HUDEP-2 (cell line): ENCODE measurements at regions not wholly inside any gene's neighbourhood (a gene's known extent, or its start where the extent isn't known, plus 50 kb on each side); places are given as distances from the start of the nearest gene placed in this dataset.

Experiments
- DNase-seq, 76 experiments: peaks; one replicate each; lab custom pipeline; 2025; ENCODE audit not compliant: unreplicated experiment in 76 of 76; lab: John Stamatoyannopoulos, UW

- DNase-seq, result no peak
Measured at GRCh38 chr4:85244638-85245037, 230.3 kb upstream of the ARHGAP24 start.

DNA sequence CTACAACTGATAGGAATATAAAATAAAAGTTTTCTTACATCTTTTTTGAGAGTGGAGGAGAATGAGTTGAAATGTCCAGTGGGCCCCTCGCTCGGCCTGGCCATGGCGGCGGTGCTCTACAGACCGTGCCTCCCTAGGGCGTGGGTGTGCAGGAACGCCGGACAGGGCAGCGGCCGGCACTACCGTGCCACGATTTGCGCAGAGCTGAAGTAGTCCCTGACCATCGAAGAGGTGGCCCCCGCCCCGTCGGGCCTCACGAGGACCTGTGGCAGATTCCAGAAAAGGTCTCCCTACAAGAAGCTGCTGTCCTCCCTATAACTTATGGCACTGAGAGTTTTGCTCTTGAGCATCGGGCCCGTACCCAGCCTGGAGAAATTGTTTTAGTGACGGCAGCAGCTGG is 228.9 kb upstream of the ARHGAP24 start:
- DNase-seq, result no peak

- DNase-seq, result no peak
Measured at GRCh38 chr4:85250852-85251251, 224.1 kb upstream of the ARHGAP24 start.

DNA sequence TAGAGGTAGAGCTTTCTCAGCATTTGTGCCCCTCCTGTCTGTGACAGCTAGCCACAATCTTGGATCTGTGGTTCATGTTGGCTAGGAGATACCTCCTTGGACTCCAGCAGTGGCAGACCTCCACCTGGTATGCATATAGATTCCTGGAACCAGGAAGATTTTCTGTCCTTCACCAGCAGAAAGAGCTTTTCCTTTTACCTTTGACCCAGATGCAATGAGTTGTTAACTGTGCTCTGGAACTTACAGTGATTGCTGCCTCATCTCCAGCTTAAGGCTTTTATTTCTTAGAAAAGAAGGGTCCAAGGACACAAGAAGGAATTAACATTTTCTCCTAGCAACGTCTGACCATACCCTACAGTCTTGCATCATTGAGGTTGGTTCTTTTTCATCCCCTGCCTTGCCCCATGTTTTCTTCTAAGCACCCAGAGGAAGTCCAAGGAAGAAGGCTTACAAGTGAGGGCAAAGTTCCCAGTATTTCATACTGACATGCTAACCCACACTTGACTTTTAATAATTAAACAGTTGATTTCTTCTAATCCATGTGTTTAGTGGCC is 217.1 kb upstream of the ARHGAP24 start:
- DNase-seq, result no peak

DNA sequence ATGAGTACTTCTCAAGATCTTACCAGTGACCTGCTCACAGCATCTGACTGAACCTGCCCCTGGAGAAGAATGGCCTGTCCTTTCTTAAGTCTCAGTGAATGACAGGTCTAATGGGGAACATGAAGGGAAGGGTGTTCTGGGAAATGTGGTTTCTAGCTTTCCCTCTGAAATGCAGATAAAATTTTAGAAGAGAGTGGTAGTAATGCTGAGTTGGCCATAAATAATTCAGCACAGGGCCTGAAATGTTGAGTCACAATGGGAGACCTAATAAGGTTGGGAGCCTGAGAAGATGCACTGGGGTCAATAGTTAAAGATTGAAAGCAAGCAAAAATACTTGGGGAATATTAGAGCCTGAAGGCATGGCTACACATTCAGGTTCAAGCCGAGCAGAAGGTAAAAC is 214.9 kb upstream of the ARHGAP24 start:
- DNase-seq, result no peak

GRCh38 chr4:85265234-85265633 is 209.7 kb upstream of the ARHGAP24 start:
- no peak for DNase-seq

- no peak for DNase-seq
Measured at GRCh38 chr4:85268188-85268587, 206.8 kb upstream of the ARHGAP24 start.

DNA sequence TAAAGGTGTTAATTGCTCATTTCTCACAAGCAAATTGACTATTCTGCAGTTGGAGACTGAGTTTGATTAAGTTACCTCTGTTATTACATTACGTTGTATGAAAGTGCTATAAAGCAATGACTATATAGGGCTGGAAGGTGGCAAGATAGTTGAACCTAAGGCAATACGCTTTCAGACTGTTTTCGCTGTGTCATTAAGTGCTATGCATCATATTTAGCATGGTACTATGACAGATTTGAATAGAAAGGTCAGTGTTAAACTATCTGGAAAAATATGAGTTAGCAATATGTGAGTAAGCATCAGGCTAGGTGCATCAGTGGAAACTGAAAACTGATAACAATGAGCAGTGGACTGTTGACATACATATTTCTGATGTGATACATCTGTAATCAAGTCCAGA is 206.0 kb upstream of the ARHGAP24 start:
- no peak for DNase-seq

DNA sequence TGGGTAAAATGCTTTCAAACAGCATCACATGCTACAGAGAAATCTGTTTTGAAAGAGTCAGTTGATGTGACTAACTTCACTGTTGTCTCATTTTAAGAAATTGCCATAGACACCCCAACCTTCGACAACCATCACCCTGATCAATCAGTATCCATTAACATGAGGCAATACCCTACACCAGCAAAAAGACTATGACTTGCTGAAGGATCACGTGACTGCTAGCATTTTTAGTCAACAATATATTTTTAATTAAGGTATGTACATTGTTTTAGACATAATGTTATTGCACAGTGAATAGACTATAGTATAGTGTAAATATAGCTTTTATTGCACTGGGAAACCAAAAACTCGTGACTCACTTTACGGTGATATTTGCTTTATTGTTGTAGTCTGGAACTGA is 200.0 kb upstream of the ARHGAP24 start:
- DNase-seq, result no peak

GRCh38 chr4:85280963-85281362 is 194.0 kb upstream of the ARHGAP24 start:
- no peak for DNase-seq

DNA sequence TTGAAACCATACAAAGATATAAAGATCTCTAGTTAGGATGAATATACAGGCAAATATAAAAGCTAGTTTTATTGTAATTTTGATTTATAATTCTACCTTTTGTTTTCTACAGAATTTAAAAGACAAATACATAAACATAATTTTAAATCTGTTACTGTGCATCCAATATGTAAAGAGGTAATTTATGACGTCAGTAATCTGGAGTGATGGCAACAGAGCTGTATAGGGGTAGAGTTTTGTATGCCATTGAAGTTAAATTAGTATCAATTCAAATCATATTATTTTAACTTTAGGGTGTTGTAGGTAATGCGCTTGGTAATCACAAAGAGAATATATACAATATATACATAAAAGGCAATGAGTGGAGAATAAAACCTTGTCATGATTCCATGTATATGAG is 183.7 kb upstream of the ARHGAP24 start:
- DNase-seq, result no peak

GRCh38 chr4:85298037-85298436 is 176.9 kb upstream of the ARHGAP24 start:
- no peak for DNase-seq

GRCh38 chr4:85302193-85302736 is 172.7 kb upstream of the ARHGAP24 start:
- DNase-seq, result no peak

GRCh38 chr4:85302756-85303155 is 172.2 kb upstream of the ARHGAP24 start:
- DNase-seq, result no peak

DNA sequence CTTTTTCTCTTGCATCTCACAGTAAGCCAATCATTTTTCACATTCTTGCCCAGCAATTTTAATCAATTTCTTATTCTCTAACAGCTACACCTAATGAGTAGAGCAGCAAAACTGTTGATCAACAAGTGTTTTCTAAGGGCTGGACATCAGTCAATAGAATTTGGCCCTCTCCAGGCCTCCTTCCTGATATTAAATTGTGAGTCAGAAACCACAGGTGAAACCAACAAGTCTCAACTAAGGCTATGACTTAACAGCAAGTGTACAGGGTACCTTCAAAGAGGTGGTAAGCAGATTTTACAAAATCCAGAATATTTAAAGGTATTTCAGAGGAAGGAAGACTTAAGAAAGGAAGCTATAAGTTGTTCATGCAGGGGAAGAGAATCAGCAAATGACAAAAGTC is 156.5 kb upstream of the ARHGAP24 start:
- DNase-seq, result no peak

DNA sequence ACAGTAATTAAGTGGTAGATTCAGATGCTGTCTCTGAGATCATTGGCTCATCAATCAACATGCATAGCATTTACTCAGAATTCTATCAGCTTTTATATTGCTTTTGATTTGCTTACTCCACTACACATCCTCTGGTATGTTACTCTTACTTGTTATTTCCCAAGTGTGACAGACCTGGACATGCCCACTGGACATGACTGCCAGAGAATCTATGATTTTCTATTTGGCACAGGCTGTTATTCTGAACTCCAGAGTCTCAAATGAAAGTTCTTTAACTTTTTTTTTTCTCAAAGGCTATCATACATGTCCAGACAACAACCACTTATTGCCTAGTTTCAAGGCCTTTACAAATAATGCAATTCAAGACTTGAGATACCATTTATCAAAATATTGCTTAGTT is 116.1 kb upstream of the ARHGAP24 start:
- no peak for DNase-seq

DNA sequence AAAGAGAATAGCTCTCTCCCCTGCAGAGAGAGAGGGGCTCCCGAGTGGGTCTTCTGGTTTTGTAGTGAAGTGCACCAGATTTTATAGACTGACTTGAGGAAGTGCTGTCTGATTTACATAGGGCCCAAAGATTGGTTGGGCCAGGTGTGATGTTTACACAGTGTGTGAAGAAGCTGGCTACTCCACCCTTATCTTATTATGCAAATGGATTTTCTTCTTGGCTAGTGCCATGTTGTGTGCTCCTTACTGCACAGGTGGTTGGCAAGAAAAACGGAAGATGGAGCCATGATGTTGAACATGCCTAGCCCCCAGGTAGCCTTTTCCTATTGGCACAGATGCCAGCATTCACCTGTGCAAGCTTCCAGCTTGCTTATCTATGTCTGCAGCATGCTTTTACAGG is 112.4 kb upstream of the ARHGAP24 start:
- no peak for DNase-seq

DNA sequence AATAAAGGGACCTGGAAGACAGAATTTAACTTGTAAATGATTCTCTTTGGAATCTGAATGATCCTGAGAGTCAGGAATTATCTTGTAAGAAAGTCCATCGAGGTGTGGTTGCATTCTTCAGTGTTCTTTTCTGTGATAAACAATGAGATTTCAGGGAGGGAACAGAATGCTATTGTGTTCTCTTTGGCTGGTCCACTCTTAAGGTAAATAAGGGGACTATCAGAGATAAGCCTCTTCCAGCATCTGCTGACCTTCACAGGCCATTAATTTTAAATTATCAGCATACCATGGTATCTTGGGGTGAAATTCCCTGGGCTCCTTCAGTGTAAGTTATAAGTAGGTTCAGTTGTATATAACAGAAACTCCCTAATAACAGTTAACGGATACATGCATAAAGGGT is 107.1 kb upstream of the ARHGAP24 start:
- no peak for DNase-seq

- DNase-seq, result no peak
Measured at GRCh38 chr4:85368240-85368639, 106.7 kb upstream of the ARHGAP24 start.

DNA sequence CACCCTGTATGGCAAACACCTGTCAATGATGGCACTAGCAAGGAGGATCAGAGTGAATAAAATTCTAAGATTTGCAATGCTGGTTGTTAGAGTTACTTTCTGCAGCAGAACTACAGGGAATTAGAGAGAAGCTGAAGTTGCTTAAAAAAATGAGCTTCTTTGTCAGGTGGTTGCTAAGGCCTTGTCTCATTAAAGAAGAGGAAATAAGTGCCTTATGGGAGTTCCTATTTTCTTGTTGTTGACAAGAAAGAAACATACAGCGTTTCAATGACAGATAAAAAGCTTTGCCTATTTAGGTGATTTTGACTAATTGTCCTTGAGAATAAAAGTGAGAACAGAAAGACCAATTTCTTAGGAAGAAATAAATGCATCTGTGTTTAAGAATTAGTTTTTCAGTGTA is 106.0 kb upstream of the ARHGAP24 start:
- DNase-seq, result no peak

- DNase-seq, result no peak
Measured at GRCh38 chr4:85369703-85370380, 105.1 kb upstream of the ARHGAP24 start.

GRCh38 chr4:85370400-85371032 is 104.4 kb upstream of the ARHGAP24 start:
- peak in 18 of 76 experiments; percentile 0 to 29 (median 4) for DNase-seq
